Retinal pigment epithelial cell (primary cell): ENCODE measurements at regions not wholly inside any gene's neighbourhood (a gene's known extent, or its start where the extent isn't known, plus 50 kb on each side); places are given as distances from the start of the nearest gene placed in this dataset.

Experiments used
- DNase-seq: peaks from one replicate; pipeline ENCODE4 v3.0.0-alpha.2; 2010; ENCODE audit warnings: low read depth
- H3K4me3 ChIP-seq: 2 replicates; pipeline ENCODE4 v1.5.1; 2011; ENCODE audit warnings: mild to moderate bottlenecking, low read length, control low read depth, moderate library complexity
- CTCF ChIP-seq: conservative IDR thresholded peaks from 2 replicates; pipeline ENCODE4 v1.5.1; 2011; ENCODE audit warnings: low read depth, low read length, control low read depth, inconsistent platforms

- no peak for TF ChIP-seq CTCF
- no peak for DNase-seq
- no peak overlapping the region for H3K4me3 ChIP-seq
Measured at GRCh38 chr12:114790276-114790675, 106.3 kb upstream of the TBX3 start.

GRCh38 chr12:114789821-114790220, 105.8 kb upstream of the TBX3 start:
- no peak overlapping the region for H3K4me3 ChIP-seq
- no peak for DNase-seq
- no peak for TF ChIP-seq CTCF

- no peak for DNase-seq
- TF ChIP-seq CTCF: no peak
- no peak overlapping the region for H3K4me3 ChIP-seq
Measured at GRCh38 chr12:114789276-114789675, 105.3 kb upstream of the TBX3 start.

- no peak for DNase-seq
- TF ChIP-seq CTCF: no peak
- H3K4me3 ChIP-seq: no peak overlapping the region
Measured at GRCh38 chr12:114784526-114784925, 100.6 kb upstream of the TBX3 start.

- no peak overlapping the region for H3K4me3 ChIP-seq
- DNase-seq: no peak
- TF ChIP-seq CTCF: no peak
Measured at GRCh38 chr12:114783089-114783618, 99.2 kb upstream of the TBX3 start.

GRCh38 chr12:114780746-114781399, 96.9 kb upstream of the TBX3 start:
- H3K4me3 ChIP-seq: no peak overlapping the region
- no peak for TF ChIP-seq CTCF
- DNase-seq: no peak

GRCh38 chr12:114779647-114780046, 95.7 kb upstream of the TBX3 start:
- H3K4me3 ChIP-seq: no peak overlapping the region
- TF ChIP-seq CTCF: no peak
- no peak for DNase-seq
